GM12878 (cell line): ENCODE measurements at regions not wholly inside any gene's neighbourhood (a gene's known extent, or its start where the extent isn't known, plus 50 kb on each side); places are given as distances from the start of the nearest gene placed in this dataset.

ENCODE experiments used
- ATAC-seq: fragments of 200-7000 bp; cut with Tn5 transposase; 3 replicates; pipeline ENCODE4 v1.9.1; 2020; ENCODE audit warnings: mild to moderate bottlenecking, moderate library complexity
- BruUV-seq: library from RNA; stranded (reverse); fragments of 400-500 nt; replicated peaks from 2 replicates; lab custom pipeline; 2021; lab: Mats Ljungman, UMichigan
- CTCF ChIA-PET: fragments of 300-600 bp; sonication (Branson Sonifier 250); formaldehyde crosslinking; extraction: SDS; loops from one replicate; lab custom pipeline; 2021; ENCODE audit warnings: inconsistent platforms; lab: Yijun Ruan, JAX
- POLR2A ChIA-PET: fragments of 350-600 bp; formaldehyde crosslinking; extraction: SDS; loops from one replicate; lab custom pipeline; 2021; ENCODE audit warnings: inconsistent platforms; lab: Charles Lee
- RAD21 ChIA-PET: fragments of 300-600 bp; sonication (Branson Sonifier 250); formaldehyde crosslinking; loops from one replicate; lab custom pipeline; 2023; ENCODE audit warnings: antibody characterized with exemption; ENCODE audit not compliant: unreplicated experiment; lab: Charles Lee
- SMC1A ChIA-PET: fragments of 300-600 bp; sonication (Branson Sonifier 250); formaldehyde crosslinking; loops from one replicate; lab custom pipeline; 2023; ENCODE audit not compliant: unreplicated experiment, uncharacterized antibody; lab: Charles Lee
- DNase-seq: peaks from one replicate; pipeline ENCODE4 v3.0.0-alpha.2; 2011; ENCODE audit warnings: low read depth, low spot score
- FAIRE-seq: peaks from 3 replicates; lab custom pipeline; 2011; peaks lifted over from hg19 to GRCh38; lab: Jason Lieb, UNC
- H2AFZ ChIP-seq: 2 replicates; pipeline ENCODE4 v1.6.0; 2011; ENCODE audit warnings: low read depth, low read length, control low read depth; ENCODE audit not compliant: control insufficient read depth
- H3K27ac ChIP-seq: 2 replicates; pipeline ENCODE4 v1.5.1; 2011; ENCODE audit warnings: control low read depth; ENCODE audit not compliant: control insufficient read depth, insufficient read depth
- H3K27me3 ChIP-seq, 2 experiments: replicated peaks in 1 of 2; 2 replicates each; pipeline versions ENCODE4 v1.6.0 to v1.6.1; 2011; ENCODE audit warnings: low read length in 1 of 2; ENCODE audit not compliant: control insufficient read depth in 2 of 2, insufficient read depth in 2 of 2
- H3K36me3 ChIP-seq, 2 experiments: 2 replicates each; pipeline ENCODE4 v1.5.1; 2011; ENCODE audit warnings: low read length in 1 of 2; ENCODE audit not compliant: control insufficient read depth in 2 of 2, insufficient read depth in 2 of 2
- H3K4me1 ChIP-seq: 2 replicates; pipeline ENCODE4 v1.6.1; 2011; ENCODE audit warnings: mild to moderate bottlenecking, low read length, moderate library complexity, mixed read lengths; ENCODE audit not compliant: control insufficient read depth, insufficient read depth
- H3K4me2 ChIP-seq: 2 replicates; pipeline ENCODE4 v1.6.0; 2011; ENCODE audit warnings: control low read depth; ENCODE audit not compliant: control insufficient read depth, insufficient read depth
- H3K4me3 ChIP-seq: fragments of 200-600 bp; sonication (generic); 2 replicates; pipeline ENCODE4 v1.5.1; 2016
- H3K79me2 ChIP-seq: 2 replicates; pipeline ENCODE4 v1.6.0; 2011; ENCODE audit warnings: low read length; ENCODE audit not compliant: control insufficient read depth, insufficient read depth
- H3K9ac ChIP-seq: 2 replicates; pipeline ENCODE4 v1.8.0; 2011; ENCODE audit warnings: low read length, control low read depth, mixed read lengths; ENCODE audit not compliant: control insufficient read depth, insufficient read depth
- H3K9me3 ChIP-seq: replicated peaks from 3 replicates; pipeline ENCODE4 v1.5.1; 2011; ENCODE audit warnings: mild to moderate bottlenecking, low read length; ENCODE audit not compliant: control insufficient read depth, insufficient read depth
- H4K20me1 ChIP-seq: 2 replicates; pipeline ENCODE4 v1.6.0; 2011; ENCODE audit not compliant: control insufficient read depth, insufficient read depth
- BACH1 ChIP-seq: fragments of 450-650 bp; IDR thresholded peaks from 2 replicates; pipeline ENCODE4 v1.6.1; 2017; ENCODE audit warnings: mild to moderate bottlenecking, borderline replicate concordance
- CREM ChIP-seq: IDR thresholded peaks from 2 replicates; pipeline ENCODE4 v1.6.1; 2014; ENCODE audit warnings: antibody characterized with exemption, low read depth
- CTCF ChIP-seq, 3 experiments: IDR thresholded peaks in 2 of 3; conservative IDR thresholded peaks in 1 of 3; 2 replicates each; pipeline ENCODE4 v1.5.1; 2011; ENCODE audit warnings: low read depth in 3 of 3, low read length in 3 of 3, mild to moderate bottlenecking in 3 of 3, control low read depth in 2 of 3, moderate library complexity in 2 of 3, inconsistent platforms in 1 of 3, mixed read lengths in 1 of 3; ENCODE audit not compliant: control insufficient read depth in 2 of 3, insufficient read depth in 1 of 3; ENCODE audit errors: extremely low read depth in 1 of 3
- HCFC1 ChIP-seq: fragments of 150-350 bp; IDR thresholded peaks from 2 replicates; pipeline ENCODE4 v1.6.1; 2014; ENCODE audit warnings: low read length
- IKZF1 ChIP-seq: fragments of 450-650 bp; conservative IDR thresholded peaks from 2 replicates; pipeline ENCODE4 v1.6.1; 2017; ENCODE audit warnings: antibody characterized with exemption, mild to moderate bottlenecking
- MLLT1 ChIP-seq: fragments of 450-650 bp; IDR thresholded peaks from 2 replicates; pipeline ENCODE4 v1.6.1; 2016; ENCODE audit warnings: mild to moderate bottlenecking
- NFXL1 ChIP-seq: fragments of 450-650 bp; IDR thresholded peaks from 2 replicates; pipeline ENCODE4 v1.6.1; 2017; ENCODE audit warnings: antibody characterized with exemption, mild to moderate bottlenecking, borderline replicate concordance
- NRF1 ChIP-seq: conservative IDR thresholded peaks from 2 replicates; pipeline ENCODE4 v1.6.1; 2011; ENCODE audit warnings: mild to moderate bottlenecking, low read depth, low read length, improper control_type of control experiment
- RCOR1 ChIP-seq: conservative IDR thresholded peaks from 2 replicates; pipeline ENCODE4 v1.6.1; 2012; ENCODE audit warnings: low read depth, low read length, improper control_type of control experiment
- SUZ12 ChIP-seq: fragments of 200-600 bp; sonication (generic); IDR thresholded peaks from one replicate; pipeline ENCODE4 v1.6.1; 2018; ENCODE audit warnings: antibody characterized with exemption, mild to moderate bottlenecking; ENCODE audit not compliant: unreplicated experiment
- TBL1XR1 ChIP-seq: IDR thresholded peaks from 2 replicates; pipeline ENCODE4 v1.6.1; 2012; ENCODE audit warnings: low read depth, low read length, improper control_type of control experiment
- ZNF217 ChIP-seq: fragments of 450-650 bp; IDR thresholded peaks from 2 replicates; pipeline ENCODE4 v1.6.1; 2017; ENCODE audit warnings: antibody characterized with exemption, mild to moderate bottlenecking
- ZNF274 ChIP-seq: IDR thresholded peaks from one replicate; pipeline ENCODE4 v1.8.0; 2011; ENCODE audit not compliant: insufficient read length, insufficient read depth
- WGBS: methylation state at CpG from one replicate; pipeline ENCODE4 v1.1.6; 2016; ENCODE audit warnings: low lambda C conversion rate; ENCODE audit not compliant: insufficient replicate concordance, insufficient coverage; ENCODE audit errors: missing lambda C conversion rate; 5-methylcytosine and 5-hydroxymethylcytosine counted together
- in situ Hi-C: fragments of 300-500 bp; cut with MboI; formaldehyde crosslinking; loops from 9 replicates; pipeline ENCODE4 v1.14.3; 2018; ENCODE audit warnings: mixed read lengths
- intact Hi-C: fragments of 100-400 bp; cut with micrococcal nuclease; formaldehyde crosslinking; loops from one replicate; pipeline ENCODE4 v1.14.2; 2022; ENCODE audit not compliant: unreplicated experiment

GRCh38 chr9:79369676-79370075 lies 202.1 kb upstream of the TLE4 start:
- no TSS peak for BruUV-seq
- WGBS: 68% methylated on average over 6 of the region's 6 CpGs
- Histone ChIP-seq H4K20me1 (no peaks in the 10 kb centered on the region), H3K27me3 (no peaks in the 10 kb centered on the region), H3K9ac (no peak overlapping the region), H3K27ac (no peak overlapping the region), H3K36me3 (no peaks in the 10 kb centered on the region)
- no peak for TF ChIP-seq BACH1
- no peak for TF ChIP-seq SUZ12
- TF ChIP-seq CTCF (IDR thresholded peaks at IDR 0.05 in 2 of 3, conservative IDR thresholded peaks at IDR 0.05 in 1 of 3; ENCODE audit: control insufficient read depth in 2 of 3, extremely low read depth in 1 of 3, insufficient read depth in 1 of 3, low read depth in 3 of 3, low read length in 3 of 3): no peak
- TF ChIP-seq, all 136 proteins: peak for 0
- no peak overlapping the region for H3K4me3 ChIP-seq
- CTCF ChIA-PET: no interaction called here
- POLR2A ChIA-PET: no interaction called here
- in situ Hi-C loops (no loop called here), intact Hi-C loops (no loop called here)
- no peak for DNase-seq
- no peaks in the 10 kb centered on the region for H3K4me1 ChIP-seq
- no peak for FAIRE-seq
- H3K9me3 ChIP-seq: no peaks in the 10 kb centered on the region
- SMC1A ChIA-PET: no interaction called here
- ATAC-seq: no peak
- no peak overlapping the region for H3K4me2 ChIP-seq
- RAD21 ChIA-PET: no interaction called here
- H3K79me2 ChIP-seq: no peaks in the 10 kb centered on the region
- no peak overlapping the region for H2AFZ ChIP-seq

- TF ChIP-seq NFXL1: no peak
- no peak for TF ChIP-seq MLLT1
- TF ChIP-seq ZNF274: no peak
- TF ChIP-seq RCOR1: no peak
- TF ChIP-seq IKZF1: no peak
- no peak for TF ChIP-seq NRF1
- TF ChIP-seq TBL1XR1: no peak
- TF ChIP-seq ZNF217: no peak
- no peak for TF ChIP-seq CREM
- TF ChIP-seq HCFC1: no peak
- no TSS peak for BruUV-seq
- no peak overlapping the region for H2AFZ ChIP-seq
- ChIA-PET POLR2A (no interaction called here), SMC1A (interaction anchor here (0.7 kb wide), 1 partner anchor 243 kb away, joined by 3 read pairs; no protein-coding TSS in a partner anchor), RAD21 (no interaction called here), CTCF (no interaction called here)
- no peaks in the 10 kb centered on the region for H3K9me3 ChIP-seq
- no peak overlapping the region for H3K4me2 ChIP-seq
- in situ Hi-C loops (no loop called here), intact Hi-C loops (no loop called here)
- FAIRE-seq (no peak), DNase-seq (no peak), ATAC-seq (no peak)
- no peaks in the 10 kb centered on the region for H4K20me1 ChIP-seq
- no peaks in the 10 kb centered on the region for H3K4me1 ChIP-seq
- H3K27me3 ChIP-seq: no peaks in the 10 kb centered on the region
- no peak overlapping the region for H3K4me3 ChIP-seq
- no peaks in the 10 kb centered on the region for H3K79me2 ChIP-seq
- H3K27ac ChIP-seq: no peak overlapping the region
- WGBS: 58% methylated on average over 2 of the region's 2 CpGs
- H3K36me3 ChIP-seq: no peaks in the 10 kb centered on the region
- H3K9ac ChIP-seq: no peak overlapping the region
Observed at GRCh38 chr9:79371301-79371700, 200.5 kb upstream of the TLE4 start.
